HL-60 (cell line): ENCODE measurements at regions not wholly inside any gene's neighbourhood (a gene's known extent, or its start where the extent isn't known, plus 50 kb on each side); places are given as distances from the start of the nearest gene placed in this dataset.
A peak's percentile ranks its signal among the peaks of the same experiment; 100 is the strongest.

ENCODE experiments used
- DNase-seq, 2 experiments: peaks; one replicate each; pipeline ENCODE4 v3.0.0-alpha.2; 2010 to 2020; ENCODE audit warnings: low read depth in 1 of 2, low spot score in 1 of 2
- H3K27ac ChIP-seq: fragments of 250-450 bp; sonication (Bioruptor Pico); replicated peaks from 2 replicates; pipeline ENCODE4 v1.5.1; 2020; ENCODE audit warnings: mild to moderate bottlenecking, moderate library complexity
- H3K27me3 ChIP-seq: fragments of 250-450 bp; sonication (Bioruptor Pico); 2 replicates; pipeline ENCODE4 v1.5.1; 2021; ENCODE audit warnings: mild to moderate bottlenecking, moderate library complexity; ENCODE audit not compliant: insufficient read depth, poor library complexity, severe bottlenecking
- H3K4me3 ChIP-seq: replicated peaks from 2 replicates; pipeline ENCODE4 v1.5.1; 2011; ENCODE audit warnings: mild to moderate bottlenecking, control low read depth, low read length; ENCODE audit not compliant: insufficient read depth
- CTCF ChIP-seq: IDR thresholded peaks from one replicate; pipeline ENCODE4 v1.5.1; 2011; ENCODE audit warnings: low read length, control low read depth, inconsistent platforms; ENCODE audit not compliant: insufficient read depth
- GABPA ChIP-seq: IDR thresholded peaks from 2 replicates; pipeline ENCODE4 v1.6.1; 2012; ENCODE audit warnings: low read depth
- POLR2AphosphoS5 ChIP-seq: IDR thresholded peaks from 2 replicates; pipeline ENCODE4 v1.6.1; 2012; ENCODE audit warnings: low read depth
- REST ChIP-seq: IDR thresholded peaks from 2 replicates; pipeline ENCODE4 v1.6.1; 2012; ENCODE audit warnings: low read depth; ENCODE audit not compliant: insufficient replicate concordance
- SPI1 ChIP-seq: IDR thresholded peaks from 2 replicates; pipeline ENCODE4 v1.6.1; 2012; ENCODE audit warnings: low read depth, mild to moderate bottlenecking, borderline replicate concordance

GRCh38 chrX:44747969-44748368 lies 95.9 kb upstream of the DUSP21 start:
- no peak overlapping the region for H3K4me3 ChIP-seq
- no peaks in the 10 kb centered on the region for H3K27me3 ChIP-seq
- no peak for DNase-seq
- TF ChIP-seq REST = no peak
- TF ChIP-seq GABPA = no peak
- TF ChIP-seq CTCF = no peak
- no peak for TF ChIP-seq POLR2AphosphoS5
- no peak for TF ChIP-seq SPI1
- H3K27ac ChIP-seq = no peak overlapping the region

- TF ChIP-seq SPI1 (peak; percentile 78), REST (no peak)
- no peak overlapping the region for H3K27ac ChIP-seq
- H3K27me3 ChIP-seq = no peaks in the 10 kb centered on the region
- DNase-seq = peak in 1 of 2 experiments; percentile 30
- H3K4me3 ChIP-seq = no peak overlapping the region
These were observed 96.5 kb upstream of the DUSP21 start for GRCh38 chrX:44747317-44747716.

- H3K27ac ChIP-seq = no peak overlapping the region
- DNase-seq = no peak
- H3K4me3 ChIP-seq = no peak overlapping the region
- H3K27me3 ChIP-seq = no peaks in the 10 kb centered on the region
- no peak for TF ChIP-seq REST
- TF ChIP-seq GABPA = no peak
- no peak for TF ChIP-seq CTCF
- TF ChIP-seq POLR2AphosphoS5 = no peak
- no peak for TF ChIP-seq SPI1
These were observed 99.0 kb upstream of the DUSP21 start for GRCh38 chrX:44744799-44745198.
